Fibroblast of villous mesenchyme (primary cell): ENCODE measurements at regions not wholly inside any gene's neighbourhood (a gene's known extent, or its start where the extent isn't known, plus 50 kb on each side); places are given as distances from the start of the nearest gene placed in this dataset.
A peak's percentile ranks its signal among the peaks of the same experiment; 100 is the strongest.
"Not testable (repeated sequence)": the region's sequence is repeated elsewhere in the genome, so short reads cannot be mapped to it uniquely, and the experiment has no call there.

ENCODE experiments used
- DNase-seq: peaks from one replicate; pipeline ENCODE4 v3.0.0-alpha.2; 2010; ENCODE audit warnings: low read depth
- H3K4me3 ChIP-seq: 2 replicates; pipeline ENCODE4 v1.5.1; 2011; ENCODE audit warnings: low read depth, mild to moderate bottlenecking, low read length
- TF ChIP-seq, protein P1 (sequence below): IDR thresholded peaks from 2 replicates; pipeline ENCODE4 v1.5.1; 2012; ENCODE audit warnings: low read depth, mild to moderate bottlenecking, low read length; ENCODE audit not compliant: insufficient read depth

DNA sequence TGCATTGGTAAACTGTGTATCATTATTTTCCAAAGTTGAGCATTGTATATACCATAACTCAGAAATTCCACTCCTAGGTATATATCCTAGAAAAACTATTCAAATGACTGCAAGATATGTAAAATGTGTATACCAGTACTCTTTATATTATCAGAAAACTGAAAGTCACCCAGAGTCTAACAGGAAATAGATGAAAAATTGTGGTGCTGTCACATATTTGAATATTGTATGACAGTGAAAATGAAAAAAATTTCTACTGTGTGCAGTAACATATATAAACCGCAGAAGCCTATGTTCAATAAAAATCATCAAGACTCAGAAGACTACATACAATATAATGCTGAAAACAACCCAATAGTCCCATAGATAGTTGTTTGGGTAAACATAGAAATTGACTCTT lies 74.4 kb upstream of the LYPLAL1 start:
- H3K4me3 ChIP-seq = no peak overlapping the region
- TF ChIP-seq, protein P1, sequence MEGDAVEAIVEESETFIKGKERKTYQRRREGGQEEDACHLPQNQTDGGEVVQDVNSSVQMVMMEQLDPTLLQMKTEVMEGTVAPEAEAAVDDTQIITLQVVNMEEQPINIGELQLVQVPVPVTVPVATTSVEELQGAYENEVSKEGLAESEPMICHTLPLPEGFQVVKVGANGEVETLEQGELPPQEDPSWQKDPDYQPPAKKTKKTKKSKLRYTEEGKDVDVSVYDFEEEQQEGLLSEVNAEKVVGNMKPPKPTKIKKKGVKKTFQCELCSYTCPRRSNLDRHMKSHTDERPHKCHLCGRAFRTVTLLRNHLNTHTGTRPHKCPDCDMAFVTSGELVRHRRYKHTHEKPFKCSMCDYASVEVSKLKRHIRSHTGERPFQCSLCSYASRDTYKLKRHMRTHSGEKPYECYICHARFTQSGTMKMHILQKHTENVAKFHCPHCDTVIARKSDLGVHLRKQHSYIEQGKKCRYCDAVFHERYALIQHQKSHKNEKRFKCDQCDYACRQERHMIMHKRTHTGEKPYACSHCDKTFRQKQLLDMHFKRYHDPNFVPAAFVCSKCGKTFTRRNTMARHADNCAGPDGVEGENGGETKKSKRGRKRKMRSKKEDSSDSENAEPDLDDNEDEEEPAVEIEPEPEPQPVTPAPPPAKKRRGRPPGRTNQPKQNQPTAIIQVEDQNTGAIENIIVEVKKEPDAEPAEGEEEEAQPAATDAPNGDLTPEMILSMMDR = no peak
- DNase-seq = no peak

GRCh38 chr1:219100059-219100458 lies 73.6 kb upstream of the LYPLAL1 start:
- DNase-seq = no peak
- H3K4me3 ChIP-seq = no peak overlapping the region
- TF ChIP-seq, protein P1 = no peak

GRCh38 chr1:219102466-219102865 lies 71.2 kb upstream of the LYPLAL1 start:
- DNase-seq, H3K4me3 ChIP-seq: not testable (repeated sequence)

- DNase-seq = no peak
- H3K4me3 ChIP-seq = no peak overlapping the region
- TF ChIP-seq, protein P1 = no peak
These were observed 67.8 kb upstream of the LYPLAL1 start for GRCh38 chr1:219105893-219106292.

DNA sequence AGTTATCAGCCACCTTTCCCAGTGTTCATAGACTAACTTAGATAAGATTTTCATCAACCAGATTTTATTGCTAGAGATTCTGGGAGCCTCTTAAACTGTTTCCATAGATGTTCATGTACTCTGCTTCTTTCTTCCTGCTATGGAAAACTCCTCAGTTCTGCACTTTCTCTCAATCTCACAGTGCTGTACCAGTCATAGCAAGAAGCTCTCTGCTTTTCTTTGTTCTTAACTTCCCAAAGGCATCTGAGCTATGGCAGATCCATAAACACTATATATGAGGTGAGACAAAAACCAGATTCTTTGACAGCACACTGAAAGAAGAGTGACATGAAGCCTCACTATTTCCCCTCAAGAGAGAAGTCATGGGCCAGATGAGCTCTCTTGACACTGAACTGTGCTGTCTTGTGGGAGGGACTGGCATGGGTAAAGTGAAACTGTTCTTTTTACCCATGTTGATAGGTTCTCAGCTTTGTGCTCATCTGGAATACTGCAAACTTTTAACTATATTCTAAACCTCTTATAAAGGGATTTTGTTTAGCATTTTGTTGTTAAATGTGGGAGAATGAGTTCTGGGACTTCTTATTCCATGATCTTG lies 64.2 kb upstream of the LYPLAL1 start:
- H3K4me3 ChIP-seq = no peak overlapping the region
- TF ChIP-seq, protein P1 = no peak
- no peak for DNase-seq

DNA sequence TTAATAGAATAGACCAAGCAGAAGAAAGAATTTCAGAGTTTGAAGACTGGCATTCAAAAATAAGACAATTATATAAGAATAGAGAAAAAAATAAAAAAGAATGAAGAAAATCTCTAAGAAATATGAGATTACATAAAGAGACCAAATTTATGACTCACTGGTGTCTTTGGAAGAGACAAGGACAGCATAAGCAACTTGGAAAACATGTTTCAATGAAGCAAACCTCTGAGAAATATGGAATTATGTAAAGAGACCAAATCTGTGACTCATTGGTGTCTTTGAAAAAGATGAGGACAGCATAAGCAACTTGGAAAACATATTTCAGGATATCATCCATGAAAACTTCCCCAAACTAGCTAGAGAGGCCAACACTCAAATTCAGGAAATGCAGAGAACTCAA lies 60.4 kb upstream of the LYPLAL1 start:
- no peak for DNase-seq
- TF ChIP-seq, protein P1 = no peak
- no peak overlapping the region for H3K4me3 ChIP-seq

GRCh38 chr1:219114014-219114413 lies 59.7 kb upstream of the LYPLAL1 start:
- no peak for DNase-seq
- H3K4me3 ChIP-seq = no peak overlapping the region
- TF ChIP-seq, protein P1 = no peak

GRCh38 chr1:219119839-219120238 lies 53.8 kb upstream of the LYPLAL1 start:
- peak; percentile 83 for DNase-seq
- TF ChIP-seq, protein P1 = no peak
- H3K4me3 ChIP-seq = no peak overlapping the region
